ENCODE measurements at regions not wholly inside any gene's neighbourhood (a gene's known extent, or its start where the extent isn't known, plus 50 kb on each side); places are given as distances from the start of the nearest gene placed in this dataset.

DNA sequence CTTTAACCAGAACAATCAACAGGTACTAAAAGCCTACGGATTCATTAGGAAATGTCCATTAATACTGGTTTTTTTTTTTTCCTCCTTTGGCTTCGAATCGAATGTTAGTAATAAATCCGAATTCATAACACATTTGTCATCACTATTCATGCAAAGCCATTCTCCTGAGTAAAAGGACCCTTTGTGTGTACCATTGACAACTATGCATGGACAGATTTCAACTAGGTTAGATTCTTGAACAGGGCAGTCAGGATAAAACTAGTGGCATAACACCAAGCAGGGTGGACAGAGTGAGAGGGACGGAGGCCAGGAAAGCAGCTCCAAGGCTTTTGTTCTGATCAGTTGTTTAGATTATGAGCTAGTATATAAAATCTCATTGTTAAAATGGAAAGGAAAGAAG is 1722.0 kb upstream of the TENM3 start:
- H3K36me3 ChIP-seq, result no peaks in the 10 kb centered on the region
- no peaks in the 10 kb centered on the region for H3K9me3 ChIP-seq
- no peak for DNase-seq
- TF ChIP-seq, protein P1, sequence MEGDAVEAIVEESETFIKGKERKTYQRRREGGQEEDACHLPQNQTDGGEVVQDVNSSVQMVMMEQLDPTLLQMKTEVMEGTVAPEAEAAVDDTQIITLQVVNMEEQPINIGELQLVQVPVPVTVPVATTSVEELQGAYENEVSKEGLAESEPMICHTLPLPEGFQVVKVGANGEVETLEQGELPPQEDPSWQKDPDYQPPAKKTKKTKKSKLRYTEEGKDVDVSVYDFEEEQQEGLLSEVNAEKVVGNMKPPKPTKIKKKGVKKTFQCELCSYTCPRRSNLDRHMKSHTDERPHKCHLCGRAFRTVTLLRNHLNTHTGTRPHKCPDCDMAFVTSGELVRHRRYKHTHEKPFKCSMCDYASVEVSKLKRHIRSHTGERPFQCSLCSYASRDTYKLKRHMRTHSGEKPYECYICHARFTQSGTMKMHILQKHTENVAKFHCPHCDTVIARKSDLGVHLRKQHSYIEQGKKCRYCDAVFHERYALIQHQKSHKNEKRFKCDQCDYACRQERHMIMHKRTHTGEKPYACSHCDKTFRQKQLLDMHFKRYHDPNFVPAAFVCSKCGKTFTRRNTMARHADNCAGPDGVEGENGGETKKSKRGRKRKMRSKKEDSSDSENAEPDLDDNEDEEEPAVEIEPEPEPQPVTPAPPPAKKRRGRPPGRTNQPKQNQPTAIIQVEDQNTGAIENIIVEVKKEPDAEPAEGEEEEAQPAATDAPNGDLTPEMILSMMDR (IDR thresholded peaks at IDR 0.05; ENCODE audit: low read depth, low read length), result no peak
- H3K4me1 ChIP-seq, result no peaks in the 10 kb centered on the region
- no peak overlapping the region for H3K4me3 ChIP-seq (ENCODE audit: low read depth, low read length)
- H3K27me3 ChIP-seq, result no peaks in the 10 kb centered on the region

DNA sequence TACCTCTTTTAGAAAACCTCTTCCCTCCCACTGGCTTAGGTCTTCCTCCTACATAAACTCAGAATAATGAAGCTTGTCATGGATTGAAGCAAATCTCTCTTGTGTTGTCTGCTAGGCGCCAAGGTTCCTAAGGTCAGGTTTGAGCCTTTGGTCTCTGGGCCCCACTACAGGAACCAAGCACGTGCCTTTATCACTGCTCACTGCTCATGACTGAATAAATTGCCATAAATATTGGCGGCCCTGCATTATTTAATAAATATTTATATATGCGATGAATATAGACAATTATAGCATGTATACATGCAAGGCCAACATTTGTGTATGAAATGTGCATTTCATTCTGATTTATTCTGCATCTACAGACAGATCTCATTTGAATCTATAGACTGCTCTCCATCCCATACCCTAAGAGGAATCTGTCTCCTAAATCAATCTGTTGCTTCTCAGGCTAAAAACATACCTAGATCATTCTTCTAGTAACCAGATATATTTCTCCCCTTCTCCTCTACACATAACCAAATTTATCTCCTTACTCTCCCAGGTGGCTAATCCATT is 1717.6 kb upstream of the TENM3 start:
- Histone ChIP-seq H3K4me1 (no peaks in the 10 kb centered on the region), H3K4me3 (ENCODE audit: low read depth, low read length) (no peak overlapping the region), H3K36me3 (no peaks in the 10 kb centered on the region), H3K9me3 (no peaks in the 10 kb centered on the region), H3K27me3 (no peaks in the 10 kb centered on the region)
- no peak for DNase-seq
- TF ChIP-seq, protein P1 (IDR thresholded peaks at IDR 0.05; ENCODE audit: low read depth, low read length), result no peak

DNA sequence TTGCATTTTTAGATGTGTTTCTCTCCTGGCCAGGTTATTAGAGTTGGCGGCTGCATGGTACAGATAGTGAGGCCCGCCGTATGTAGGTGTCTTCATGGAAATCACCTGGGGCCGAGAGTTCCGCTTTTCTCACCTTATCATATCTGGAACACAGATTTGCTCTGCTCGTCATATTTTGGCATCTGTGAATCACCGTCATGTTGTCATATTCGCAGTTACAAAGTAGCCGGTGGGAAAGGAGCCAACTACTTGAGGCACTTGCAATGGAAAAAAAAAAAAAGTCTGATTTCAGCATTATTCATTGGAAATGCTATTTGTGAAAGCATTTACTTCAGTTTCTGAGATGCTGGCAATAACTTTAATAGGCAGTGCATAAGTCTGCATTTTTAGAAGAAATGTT is 1715.2 kb upstream of the TENM3 start:
- no peak for DNase-seq
- TF ChIP-seq, protein P1 (IDR thresholded peaks at IDR 0.05; ENCODE audit: low read depth, low read length), result no peak
- Histone ChIP-seq H3K36me3 (no peaks in the 10 kb centered on the region), H3K4me3 (ENCODE audit: low read depth, low read length) (0 out of 2 replicates have a peak overlapping the region, but pooled peaks have one; percentile 7), H3K27me3 (no peaks in the 10 kb centered on the region), H3K4me1 (no peaks in the 10 kb centered on the region), H3K9me3 (no peaks in the 10 kb centered on the region)

DNA sequence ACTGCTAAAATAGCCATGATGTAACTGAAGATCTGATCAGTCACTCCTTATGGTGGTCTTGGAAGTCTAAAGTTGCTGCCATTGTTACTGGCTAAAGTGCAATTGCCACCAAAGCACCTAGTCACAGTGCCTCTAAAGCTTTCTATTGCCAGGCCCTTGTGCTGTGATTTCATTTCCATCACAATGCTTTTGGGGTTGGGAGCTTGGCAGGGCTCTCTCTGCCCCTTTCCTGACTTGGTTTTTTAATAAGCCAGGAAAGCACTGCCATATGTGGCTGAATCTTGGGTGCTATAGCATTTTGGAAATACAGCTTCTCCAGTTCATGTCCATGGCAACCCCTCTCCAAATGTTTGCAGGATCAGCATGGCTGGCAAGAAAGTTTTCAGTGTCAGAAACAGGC is 1712.4 kb upstream of the TENM3 start:
- H3K9me3 ChIP-seq, result no peaks in the 10 kb centered on the region
- TF ChIP-seq, protein P1 (IDR thresholded peaks at IDR 0.05; ENCODE audit: low read depth, low read length), result no peak
- no peaks in the 10 kb centered on the region for H3K27me3 ChIP-seq
- no peaks in the 10 kb centered on the region for H3K36me3 ChIP-seq
- H3K4me1 ChIP-seq, result no peaks in the 10 kb centered on the region
- H3K4me3 ChIP-seq (ENCODE audit: low read depth, low read length), result no peak overlapping the region
- DNase-seq, result no peak

DNA sequence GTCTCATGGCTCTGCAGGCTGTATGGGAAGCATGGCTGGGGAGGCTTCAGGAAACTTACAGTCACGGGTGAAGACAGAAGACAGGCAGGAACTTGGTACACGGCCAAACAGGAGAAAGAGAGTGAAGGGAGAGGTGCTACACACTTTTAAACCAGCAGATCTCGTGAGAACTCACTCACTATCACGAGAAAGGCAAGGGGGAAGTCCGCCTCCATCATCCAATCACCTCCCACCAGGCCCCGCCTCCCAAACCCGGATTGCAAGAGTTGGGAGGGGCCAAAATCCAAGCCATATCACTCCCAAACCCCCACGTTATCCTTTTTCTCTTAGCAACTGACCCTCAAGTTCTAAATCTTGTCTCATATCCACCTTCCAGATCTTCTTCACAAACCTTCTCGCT is 1710.5 kb upstream of the TENM3 start:
- H3K27me3 ChIP-seq, result no peaks in the 10 kb centered on the region
- TF ChIP-seq, protein P1 (IDR thresholded peaks at IDR 0.05; ENCODE audit: low read depth, low read length), result no peak
- H3K4me1 ChIP-seq, result no peaks in the 10 kb centered on the region
- no peaks in the 10 kb centered on the region for H3K9me3 ChIP-seq
- no peaks in the 10 kb centered on the region for H3K36me3 ChIP-seq
- DNase-seq, result no peak
- no peak overlapping the region for H3K4me3 ChIP-seq (ENCODE audit: low read depth, low read length)

DNA sequence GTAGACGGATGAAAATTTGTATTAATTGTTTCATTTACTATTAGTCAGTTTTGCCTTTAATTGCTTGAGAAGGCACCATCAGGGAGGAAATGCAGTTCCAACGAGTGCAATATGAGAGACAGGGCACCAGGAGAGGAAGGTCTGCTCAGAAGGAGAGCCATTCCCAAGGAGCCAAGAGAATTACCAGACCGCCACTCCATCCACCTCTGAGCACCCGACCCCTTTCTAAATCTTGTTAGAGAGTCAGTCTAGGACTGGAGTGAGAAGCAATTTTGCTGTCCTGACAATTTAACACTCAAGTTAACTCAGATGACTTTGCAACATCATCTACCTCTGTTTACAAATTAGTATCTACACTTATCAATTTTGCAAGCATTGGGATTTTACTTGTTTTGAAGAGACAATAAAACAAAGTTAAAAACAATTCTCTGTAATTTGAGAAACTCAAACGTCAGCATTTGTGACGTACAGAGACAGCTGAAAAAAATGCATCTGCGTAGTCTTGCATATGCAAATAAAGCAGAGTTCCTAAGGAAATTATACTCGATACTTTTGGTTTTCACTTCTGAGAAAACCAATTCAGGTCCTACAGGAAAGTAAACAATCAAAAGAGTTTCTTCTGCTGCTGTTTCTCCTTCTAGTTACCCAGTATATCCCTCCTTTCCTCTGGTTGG is 1704.7 kb upstream of the TENM3 start:
- no peak for DNase-seq
- Histone ChIP-seq H3K4me1 (peaks cover 11% of the 10 kb centered on the region), H3K4me3 (ENCODE audit: low read depth, low read length) (no peak overlapping the region), H3K27me3 (no peaks in the 10 kb centered on the region), H3K36me3 (no peaks in the 10 kb centered on the region), H3K9me3 (no peaks in the 10 kb centered on the region)
- TF ChIP-seq, protein P1 (IDR thresholded peaks at IDR 0.05; ENCODE audit: low read depth, low read length), result no peak
